ENCODE measurements at regions not wholly inside any gene's neighbourhood (a gene's known extent, or its start where the extent isn't known, plus 50 kb on each side); places are given as distances from the start of the nearest gene placed in this dataset.

DNA sequence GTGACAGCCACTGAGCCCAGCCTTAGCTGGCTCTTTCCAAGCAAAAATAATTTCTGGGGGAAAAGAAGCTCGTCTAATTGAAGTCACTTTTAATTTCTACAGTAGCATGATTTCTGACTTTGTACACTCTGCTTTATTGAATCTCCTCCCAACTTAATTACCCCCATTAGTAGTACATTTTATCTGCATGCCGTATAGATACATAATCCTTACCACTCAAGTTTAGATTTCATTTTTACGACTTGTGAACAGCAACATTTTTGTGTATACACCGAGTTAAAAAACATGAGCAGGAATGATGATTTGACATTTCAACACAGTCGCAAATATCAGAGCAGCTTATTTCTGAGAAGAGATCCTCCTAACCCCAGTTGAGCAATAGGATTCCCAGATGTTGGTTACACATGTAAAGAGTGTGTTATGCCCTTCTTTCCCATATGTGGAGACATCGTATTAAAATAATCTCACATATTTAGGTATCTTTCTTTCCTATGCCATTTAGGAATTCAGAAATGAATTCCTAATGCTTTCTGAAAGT is 127.3 kb upstream of the MTHFD1L start:
- peaks cover 11% of the 10 kb centered on the region; the same call in 1 of the 2 replicates for H3K27me3 ChIP-seq (ENCODE audit: insufficient read depth, low read length)
- H2AFZ ChIP-seq (ENCODE audit: low read length, unreplicated experiment): no peak overlapping the region
- no peaks in the 10 kb centered on the region for H3K79me2 ChIP-seq (ENCODE audit: control insufficient read depth, insufficient read depth, low read length, unreplicated experiment)
- H3K36me3 ChIP-seq (ENCODE audit: insufficient read depth, low read length): no peaks in the 10 kb centered on the region
- H3K27ac ChIP-seq (ENCODE audit: low read depth, low read length): no peak overlapping the region
- no peak overlapping the region for H3K4me3 ChIP-seq (ENCODE audit: low read depth, low read length)
- no peaks in the 10 kb centered on the region for H3K4me1 ChIP-seq (ENCODE audit: control insufficient read depth, insufficient read depth, low read length, unreplicated experiment)

- no peak overlapping the region for H2AFZ ChIP-seq (ENCODE audit: low read length, unreplicated experiment)
- H3K4me1 ChIP-seq (ENCODE audit: control insufficient read depth, insufficient read depth, low read length, unreplicated experiment): no peaks in the 10 kb centered on the region
- H3K27ac ChIP-seq (ENCODE audit: low read depth, low read length): no peak overlapping the region
- H3K79me2 ChIP-seq (ENCODE audit: control insufficient read depth, insufficient read depth, low read length, unreplicated experiment): no peaks in the 10 kb centered on the region
- no peaks in the 10 kb centered on the region for H3K36me3 ChIP-seq (ENCODE audit: insufficient read depth, low read length)
- H3K27me3 ChIP-seq (ENCODE audit: insufficient read depth, low read length): peaks cover 14% of the 10 kb centered on the region; the same call in 1 of the 2 replicates
- H3K4me3 ChIP-seq (ENCODE audit: low read depth, low read length): no peak overlapping the region
These were observed 125.7 kb upstream of the MTHFD1L start for GRCh38 chr6:150739711-150740349.

DNA sequence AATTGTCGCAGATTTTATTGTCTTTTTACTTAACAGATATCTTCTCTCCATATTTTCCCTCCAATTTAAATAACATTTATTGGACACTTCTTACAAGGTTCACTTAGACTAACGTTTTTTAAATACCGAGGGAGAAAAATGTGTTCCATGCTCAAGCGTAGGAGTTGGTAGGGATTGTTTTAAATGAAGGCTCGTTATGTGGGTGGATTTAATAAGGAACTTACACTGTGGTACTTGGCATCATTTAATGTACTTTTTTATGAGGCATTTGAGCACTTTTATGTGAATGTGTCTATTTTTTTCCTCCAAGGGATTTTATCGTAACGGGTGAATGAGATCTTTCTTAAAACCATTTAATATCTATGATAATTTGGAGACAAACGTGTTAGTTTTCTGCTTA is 125.0 kb upstream of the MTHFD1L start:
- Histone ChIP-seq H3K27me3 (ENCODE audit: insufficient read depth, low read length) (peaks cover 14% of the 10 kb centered on the region; the same call in 1 of the 2 replicates), H3K79me2 (ENCODE audit: control insufficient read depth, insufficient read depth, low read length, unreplicated experiment) (no peaks in the 10 kb centered on the region), H2AFZ (ENCODE audit: low read length, unreplicated experiment) (no peak overlapping the region), H3K27ac (ENCODE audit: low read depth, low read length) (no peak overlapping the region), H3K4me1 (ENCODE audit: control insufficient read depth, insufficient read depth, low read length, unreplicated experiment) (no peaks in the 10 kb centered on the region), H3K36me3 (ENCODE audit: insufficient read depth, low read length) (no peaks in the 10 kb centered on the region), H3K4me3 (ENCODE audit: low read depth, low read length) (no peak overlapping the region)

GRCh38 chr6:150741633-150742200 is 123.8 kb upstream of the MTHFD1L start:
- Histone ChIP-seq H3K4me3 (ENCODE audit: low read depth, low read length) (no peak overlapping the region), H3K36me3 (ENCODE audit: insufficient read depth, low read length) (no peaks in the 10 kb centered on the region), H3K4me1 (ENCODE audit: control insufficient read depth, insufficient read depth, low read length, unreplicated experiment) (no peaks in the 10 kb centered on the region), H3K27ac (ENCODE audit: low read depth, low read length) (no peak overlapping the region), H3K27me3 (ENCODE audit: insufficient read depth, low read length) (peaks cover 23% of the 10 kb centered on the region; the same call in 1 of the 2 replicates), H3K79me2 (ENCODE audit: control insufficient read depth, insufficient read depth, low read length, unreplicated experiment) (no peaks in the 10 kb centered on the region), H2AFZ (ENCODE audit: low read length, unreplicated experiment) (no peak overlapping the region)

- H3K27me3 ChIP-seq (ENCODE audit: insufficient read depth, low read length): peaks cover 28% of the 10 kb centered on the region
- no peaks in the 10 kb centered on the region for H3K79me2 ChIP-seq (ENCODE audit: control insufficient read depth, insufficient read depth, low read length, unreplicated experiment)
- H3K36me3 ChIP-seq (ENCODE audit: insufficient read depth, low read length): no peaks in the 10 kb centered on the region
- H3K4me3 ChIP-seq (ENCODE audit: low read depth, low read length): no peak overlapping the region
- H3K27ac ChIP-seq (ENCODE audit: low read depth, low read length): no peak overlapping the region
- no peak overlapping the region for H2AFZ ChIP-seq (ENCODE audit: low read length, unreplicated experiment)
- H3K4me1 ChIP-seq (ENCODE audit: control insufficient read depth, insufficient read depth, low read length, unreplicated experiment): no peaks in the 10 kb centered on the region
These were observed 120.8 kb upstream of the MTHFD1L start for GRCh38 chr6:150744522-150745260.

GRCh38 chr6:150745896-150746295 is 119.6 kb upstream of the MTHFD1L start:
- Histone ChIP-seq H3K27ac (ENCODE audit: low read depth, low read length) (no peak overlapping the region), H3K79me2 (ENCODE audit: control insufficient read depth, insufficient read depth, low read length, unreplicated experiment) (no peaks in the 10 kb centered on the region), H3K27me3 (ENCODE audit: insufficient read depth, low read length) (peaks cover 18% of the 10 kb centered on the region), H2AFZ (ENCODE audit: low read length, unreplicated experiment) (no peak overlapping the region), H3K4me1 (ENCODE audit: control insufficient read depth, insufficient read depth, low read length, unreplicated experiment) (no peaks in the 10 kb centered on the region), H3K4me3 (ENCODE audit: low read depth, low read length) (no peak overlapping the region), H3K36me3 (ENCODE audit: insufficient read depth, low read length) (no peaks in the 10 kb centered on the region)

DNA sequence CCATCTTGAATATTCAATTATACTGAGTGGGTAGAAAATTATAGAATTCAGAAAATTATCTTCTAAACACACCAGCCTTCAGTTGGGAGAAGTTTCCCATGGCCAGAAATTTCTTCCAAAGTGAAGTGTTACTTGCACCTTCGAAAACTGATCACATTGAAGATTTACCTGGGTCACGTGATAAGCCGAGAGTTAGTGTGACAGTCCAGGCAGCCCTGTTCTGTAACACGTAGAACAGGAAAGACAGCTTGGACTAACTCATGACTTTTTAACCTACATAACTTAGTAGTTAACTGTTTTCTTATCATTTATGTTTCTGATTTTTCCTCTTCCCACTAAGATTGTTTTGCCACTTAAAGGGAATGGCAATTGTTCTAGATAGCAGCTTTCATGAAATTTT is 118.3 kb upstream of the MTHFD1L start:
- Histone ChIP-seq H3K27ac (ENCODE audit: low read depth, low read length) (no peak overlapping the region), H3K4me1 (ENCODE audit: control insufficient read depth, insufficient read depth, low read length, unreplicated experiment) (no peaks in the 10 kb centered on the region), H3K79me2 (ENCODE audit: control insufficient read depth, insufficient read depth, low read length, unreplicated experiment) (no peaks in the 10 kb centered on the region), H3K4me3 (ENCODE audit: low read depth, low read length) (no peak overlapping the region), H3K36me3 (ENCODE audit: insufficient read depth, low read length) (no peaks in the 10 kb centered on the region), H2AFZ (ENCODE audit: low read length, unreplicated experiment) (no peak overlapping the region), H3K27me3 (ENCODE audit: insufficient read depth, low read length) (peaks cover 18% of the 10 kb centered on the region)

- Histone ChIP-seq H2AFZ (ENCODE audit: low read length, unreplicated experiment) (no peak overlapping the region), H3K27ac (ENCODE audit: low read depth, low read length) (no peak overlapping the region), H3K27me3 (ENCODE audit: insufficient read depth, low read length) (peaks cover 25% of the 10 kb centered on the region), H3K4me3 (ENCODE audit: low read depth, low read length) (no peak overlapping the region), H3K4me1 (ENCODE audit: control insufficient read depth, insufficient read depth, low read length, unreplicated experiment) (no peaks in the 10 kb centered on the region), H3K79me2 (ENCODE audit: control insufficient read depth, insufficient read depth, low read length, unreplicated experiment) (no peaks in the 10 kb centered on the region), H3K36me3 (ENCODE audit: insufficient read depth, low read length) (no peaks in the 10 kb centered on the region)
These were observed 116.3 kb upstream of the MTHFD1L start for GRCh38 chr6:150749091-150749670.

- Histone ChIP-seq H3K4me3 (ENCODE audit: low read depth, low read length) (no peak overlapping the region), H2AFZ (ENCODE audit: low read length, unreplicated experiment) (no peak overlapping the region), H3K27me3 (ENCODE audit: insufficient read depth, low read length) (peaks cover 18% of the 10 kb centered on the region), H3K4me1 (ENCODE audit: control insufficient read depth, insufficient read depth, low read length, unreplicated experiment) (no peaks in the 10 kb centered on the region), H3K27ac (ENCODE audit: low read depth, low read length) (no peak overlapping the region), H3K36me3 (ENCODE audit: insufficient read depth, low read length) (no peaks in the 10 kb centered on the region), H3K79me2 (ENCODE audit: control insufficient read depth, insufficient read depth, low read length, unreplicated experiment) (no peaks in the 10 kb centered on the region)
These were observed 114.2 kb upstream of the MTHFD1L start for GRCh38 chr6:150751296-150751695.

- H2AFZ ChIP-seq (ENCODE audit: low read length, unreplicated experiment): no peak overlapping the region
- no peak overlapping the region for H3K27ac ChIP-seq (ENCODE audit: low read depth, low read length)
- no peaks in the 10 kb centered on the region for H3K4me1 ChIP-seq (ENCODE audit: control insufficient read depth, insufficient read depth, low read length, unreplicated experiment)
- no peak overlapping the region for H3K4me3 ChIP-seq (ENCODE audit: low read depth, low read length)
- H3K79me2 ChIP-seq (ENCODE audit: control insufficient read depth, insufficient read depth, low read length, unreplicated experiment): no peaks in the 10 kb centered on the region
- peaks cover 9% of the 10 kb centered on the region for H3K27me3 ChIP-seq (ENCODE audit: insufficient read depth, low read length)
- H3K36me3 ChIP-seq (ENCODE audit: insufficient read depth, low read length): no peaks in the 10 kb centered on the region
These were observed 113.1 kb upstream of the MTHFD1L start for GRCh38 chr6:150752409-150752808.

All from ACC112 (cell line).